ENCODE measurements at regions not wholly inside any gene's neighbourhood (a gene's known extent, or its start where the extent isn't known, plus 50 kb on each side); places are given as distances from the start of the nearest gene placed in this dataset.

GRCh38 chr9:76557674-76558225 is 98.8 kb downstream of the GCNT1 start:
- peak; percentile 88 for DNase-seq

- no peak for DNase-seq
These were observed 99.5 kb downstream of the GCNT1 start for GRCh38 chr9:76558465-76558864.

GRCh38 chr9:76559286-76559685 is 100.3 kb downstream of the GCNT1 start:
- DNase-seq: no peak

DNA sequence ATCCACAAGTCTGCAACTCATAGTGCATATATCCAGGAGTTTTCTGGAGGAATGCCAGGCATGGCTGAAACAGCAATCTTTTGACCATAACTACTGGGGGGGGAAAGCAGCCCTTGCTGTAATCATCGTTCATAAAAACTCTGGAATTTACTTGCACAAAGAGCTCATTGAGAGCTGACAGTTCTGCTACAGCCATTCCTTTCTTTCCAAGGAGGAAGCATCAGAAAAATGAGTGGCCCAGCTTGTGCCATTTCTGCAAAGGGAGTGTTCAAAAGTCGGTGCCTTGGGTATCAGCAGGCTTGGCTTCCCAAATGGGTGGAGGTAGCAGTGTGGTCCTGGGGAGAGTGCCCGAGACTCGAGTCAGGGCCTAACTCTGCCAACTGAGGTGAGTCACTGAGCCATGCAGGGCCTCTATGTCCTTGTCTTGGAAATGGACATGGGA is 101.5 kb downstream of the GCNT1 start:
- peak; percentile 89 for DNase-seq

DNA sequence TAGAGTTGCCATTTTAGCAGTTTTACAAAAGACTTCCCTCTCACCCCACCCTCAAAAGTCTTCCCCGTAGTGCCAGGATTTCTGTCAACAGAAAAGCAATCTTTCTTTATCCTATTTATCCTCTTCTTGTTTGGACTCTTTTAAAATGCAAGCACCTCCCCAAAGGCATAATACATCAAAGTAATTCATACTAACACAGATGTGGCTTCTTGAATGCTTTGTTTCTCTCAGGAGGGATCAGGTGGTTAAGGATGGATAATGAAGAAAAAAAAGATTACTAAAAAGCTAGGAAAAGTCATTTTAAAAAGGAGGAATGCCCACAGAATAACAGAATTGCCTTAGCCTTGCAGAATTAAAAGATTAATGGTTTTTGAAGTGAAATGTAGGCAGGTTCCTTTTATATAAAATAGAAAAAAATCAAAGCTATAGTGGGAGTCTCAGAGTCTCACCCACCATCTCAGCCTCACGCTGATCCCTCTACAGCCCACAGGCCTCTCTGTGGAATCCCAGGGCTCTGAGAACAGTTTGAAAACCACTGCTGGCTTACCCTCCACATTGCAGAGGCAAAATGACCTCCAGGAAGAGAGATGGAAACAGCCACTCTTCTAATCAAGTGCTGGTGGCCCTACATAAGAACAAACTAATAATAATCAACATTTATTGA is 102.2 kb downstream of the GCNT1 start:
- DNase-seq: no peak

Measured in fibroblast of skin of right quadriceps (primary cell).